Activated CD4-positive, alpha-beta T cell treated with anti-CD3 and anti-CD28 coated beads, Interleukin-2, amount 10 ng/mL, durations not matched to agents 24 days and 14 days (primary cell): ENCODE measurements at regions not wholly inside any gene's neighbourhood (a gene's known extent, or its start where the extent isn't known, plus 50 kb on each side); places are given as distances from the start of the nearest gene placed in this dataset.

Experiments
- DNase-seq: peaks from one replicate; pipeline ENCODE4 v3.0.0; 2022
- H3K27ac Mint-ChIP-seq: one replicate; pipeline ENCODE4 v1.8.0; 2022; ENCODE audit warnings: mild to moderate bottlenecking, mixed read lengths
- H3K27me3 Mint-ChIP-seq: one replicate; pipeline ENCODE4 v1.8.0; 2022; ENCODE audit warnings: mixed read lengths
- H3K36me3 Mint-ChIP-seq: one replicate; pipeline ENCODE4 v1.8.0; 2022; ENCODE audit warnings: low read depth, mild to moderate bottlenecking, mixed read lengths
- H3K4me1 Mint-ChIP-seq: one replicate; pipeline ENCODE4 v1.8.0; 2021; ENCODE audit warnings: mixed read lengths
- H3K4me3 Mint-ChIP-seq: one replicate; pipeline ENCODE4 v1.8.0; 2022; ENCODE audit warnings: mild to moderate bottlenecking, moderate library complexity, mixed read lengths
- H3K9me3 Mint-ChIP-seq: one replicate; pipeline ENCODE4 v1.8.0; 2021; ENCODE audit warnings: mixed read lengths
- intact Hi-C: fragments of 100-400 bp; cut with micrococcal nuclease; formaldehyde crosslinking; loops from one replicate; pipeline ENCODE4 v1.15.1; 2023

DNA sequence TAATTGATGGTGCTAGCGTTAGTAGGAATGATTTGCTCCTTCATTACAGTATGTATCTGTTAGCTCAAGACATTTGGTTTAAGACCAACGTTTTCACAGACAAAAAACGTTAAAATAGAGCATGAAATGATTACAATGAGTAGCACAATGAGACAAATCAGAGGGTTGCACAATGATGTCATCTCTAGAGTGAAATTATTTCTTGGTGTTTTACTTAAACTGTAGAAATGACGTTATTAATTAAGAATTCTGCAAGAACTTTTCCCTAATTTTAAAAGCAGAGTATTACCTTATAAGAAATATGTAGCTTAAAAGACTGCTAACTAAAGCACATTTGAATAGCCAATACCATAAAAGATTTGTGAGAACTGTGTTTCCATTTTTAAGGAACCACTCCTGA, 373.4 kb upstream of the KIF2B start:
- intact Hi-C loops, result no loop called here
- no peaks in the 10 kb centered on the region for H3K9me3 Mint-ChIP-seq
- H3K27me3 Mint-ChIP-seq, result no peaks in the 10 kb centered on the region
- DNase-seq, result no peak
- no peaks in the 10 kb centered on the region for H3K36me3 Mint-ChIP-seq
- no peak overlapping the region for H3K4me3 Mint-ChIP-seq
- H3K27ac Mint-ChIP-seq, result no peak overlapping the region
- no peaks in the 10 kb centered on the region for H3K4me1 Mint-ChIP-seq

- Mint-ChIP-seq H3K4me1 (no peaks in the 10 kb centered on the region), H3K4me3 (no peak overlapping the region), H3K36me3 (no peaks in the 10 kb centered on the region), H3K27ac (no peak overlapping the region), H3K9me3 (peaks cover 3% of the 10 kb centered on the region), H3K27me3 (no peaks in the 10 kb centered on the region)
- intact Hi-C loops, result no loop called here
- DNase-seq, result no peak
Measured at GRCh38 chr17:53428913-53429312, 393.8 kb upstream of the KIF2B start.

- no peak overlapping the region for H3K27ac Mint-ChIP-seq
- no peaks in the 10 kb centered on the region for H3K4me1 Mint-ChIP-seq
- no peak overlapping the region for H3K4me3 Mint-ChIP-seq
- H3K27me3 Mint-ChIP-seq, result no peaks in the 10 kb centered on the region
- no peak for DNase-seq
- H3K36me3 Mint-ChIP-seq, result no peaks in the 10 kb centered on the region
- H3K9me3 Mint-ChIP-seq, result peaks cover 3% of the 10 kb centered on the region
- intact Hi-C loops, result no loop called here
Measured at GRCh38 chr17:53426505-53426904, 396.2 kb upstream of the KIF2B start.

DNA sequence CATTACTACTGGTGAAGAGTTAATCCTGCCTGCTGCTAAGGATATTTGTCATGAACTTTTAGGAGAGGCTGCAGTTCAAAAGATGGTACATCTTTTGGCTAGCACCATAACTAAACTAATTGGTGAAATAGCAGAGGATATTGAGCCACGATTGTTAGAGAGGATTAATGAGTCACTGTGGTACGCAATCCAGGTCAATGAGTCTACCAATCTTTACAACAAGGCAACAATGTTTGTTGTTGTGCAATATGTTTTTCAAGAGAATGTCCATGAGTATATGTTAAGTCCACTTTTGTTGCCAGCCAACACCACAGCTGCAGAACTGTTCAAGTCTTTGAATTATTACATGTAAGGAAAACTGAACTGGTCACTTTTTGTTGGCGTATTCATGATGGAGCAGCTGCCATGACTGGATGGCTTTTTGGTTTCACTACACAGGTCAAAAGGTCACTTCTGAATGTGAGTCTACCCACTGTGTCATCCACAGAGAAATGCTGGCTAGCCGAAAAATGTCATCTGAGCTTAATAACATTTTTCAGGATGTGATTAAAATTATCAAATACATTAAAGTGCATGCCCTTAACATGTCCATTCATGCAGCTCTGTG, 402.6 kb upstream of the KIF2B start:
- intact Hi-C loops, result no loop called here
- Mint-ChIP-seq H3K36me3 (no peaks in the 10 kb centered on the region), H3K4me1 (no peaks in the 10 kb centered on the region), H3K27ac (no peak overlapping the region), H3K9me3 (peaks cover 6% of the 10 kb centered on the region), H3K4me3 (no peak overlapping the region), H3K27me3 (no peaks in the 10 kb centered on the region)
- no peak for DNase-seq

DNA sequence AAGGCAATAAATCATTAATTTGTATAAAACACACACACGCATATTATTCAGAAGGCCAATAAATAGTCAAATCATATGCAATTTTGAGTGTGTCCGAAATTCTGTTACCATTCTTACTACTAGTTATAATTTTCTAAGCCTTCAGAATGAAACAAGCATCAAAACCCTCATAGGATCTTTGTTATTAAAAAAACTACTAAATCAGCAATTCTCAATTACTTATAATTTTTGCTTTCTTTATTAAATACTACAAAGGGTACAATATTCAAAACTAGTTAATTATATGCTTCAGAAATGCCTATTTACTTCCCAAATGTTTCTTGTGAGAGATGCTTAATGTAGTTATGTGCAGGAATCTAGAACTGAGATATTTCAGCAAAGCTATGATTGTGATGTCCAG, 413.1 kb upstream of the KIF2B start:
- intact Hi-C loops, result no loop called here
- no peak for DNase-seq
- H3K4me1 Mint-ChIP-seq, result no peaks in the 10 kb centered on the region
- H3K9me3 Mint-ChIP-seq, result peaks cover 18% of the 10 kb centered on the region
- H3K27me3 Mint-ChIP-seq, result no peaks in the 10 kb centered on the region
- no peaks in the 10 kb centered on the region for H3K36me3 Mint-ChIP-seq
- H3K27ac Mint-ChIP-seq, result no peak overlapping the region
- H3K4me3 Mint-ChIP-seq, result no peak overlapping the region

GRCh38 chr17:53406907-53407306, 415.8 kb upstream of the KIF2B start:
- H3K36me3 Mint-ChIP-seq, result no peaks in the 10 kb centered on the region
- no peak for DNase-seq
- intact Hi-C loops, result no loop called here
- peaks cover 15% of the 10 kb centered on the region for H3K9me3 Mint-ChIP-seq
- H3K27me3 Mint-ChIP-seq, result no peaks in the 10 kb centered on the region
- no peak overlapping the region for H3K27ac Mint-ChIP-seq
- no peaks in the 10 kb centered on the region for H3K4me1 Mint-ChIP-seq
- no peak overlapping the region for H3K4me3 Mint-ChIP-seq

- Mint-ChIP-seq H3K9me3 (no peaks in the 10 kb centered on the region), H3K36me3 (no peaks in the 10 kb centered on the region)
Measured at GRCh38 chr17:53391197-53391596, 431.5 kb upstream of the KIF2B start.

GRCh38 chr17:53390575-53390974, 432.2 kb upstream of the KIF2B start:
- intact Hi-C loops, result no loop called here
- DNase-seq, result no peak
- Mint-ChIP-seq H3K4me1 (no peaks in the 10 kb centered on the region), H3K27ac (no peak overlapping the region), H3K27me3 (no peaks in the 10 kb centered on the region), H3K36me3 (no peaks in the 10 kb centered on the region), H3K9me3 (no peaks in the 10 kb centered on the region), H3K4me3 (no peak overlapping the region)

More at GRCh38 chr17:53391197-53391596, 431.5 kb upstream of the KIF2B start:
- DNase-seq, result no peak
- intact Hi-C loops, result no loop called here
- no peak overlapping the region for H3K4me3 Mint-ChIP-seq
- no peaks in the 10 kb centered on the region for H3K4me1 Mint-ChIP-seq
- H3K27me3 Mint-ChIP-seq, result no peaks in the 10 kb centered on the region
- H3K27ac Mint-ChIP-seq, result no peak overlapping the region

- DNase-seq, result no peak
- intact Hi-C loops, result no loop called here
- no peaks in the 10 kb centered on the region for H3K36me3 Mint-ChIP-seq
- no peaks in the 10 kb centered on the region for H3K9me3 Mint-ChIP-seq
- H3K4me1 Mint-ChIP-seq, result no peaks in the 10 kb centered on the region
- H3K27ac Mint-ChIP-seq, result no peak overlapping the region
- no peaks in the 10 kb centered on the region for H3K27me3 Mint-ChIP-seq
- no peak overlapping the region for H3K4me3 Mint-ChIP-seq
Measured at GRCh38 chr17:53387745-53388144, 435.0 kb upstream of the KIF2B start.

DNA sequence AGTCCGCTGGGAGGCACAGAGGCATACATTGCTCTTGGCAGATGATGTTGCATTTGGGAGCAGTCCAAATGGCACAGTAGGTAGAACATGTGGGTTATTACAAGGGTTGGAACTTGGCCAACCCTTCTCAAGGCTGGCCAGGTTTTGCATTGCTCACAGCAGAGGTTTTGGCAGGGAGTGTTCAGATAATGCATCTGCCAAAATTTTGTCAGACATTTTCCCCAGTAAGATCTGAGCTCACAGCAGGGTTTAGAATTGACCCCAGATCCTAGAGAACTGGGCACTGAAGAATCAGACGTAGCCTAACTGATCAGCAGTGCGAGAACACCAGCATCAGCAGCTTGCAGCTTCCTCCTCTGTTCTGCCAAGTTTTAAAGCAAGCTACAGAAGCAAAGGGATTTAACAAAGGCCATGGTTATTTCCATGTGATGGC, 468.8 kb upstream of the KIF2B start:
- DNase-seq, result no peak
- Mint-ChIP-seq H3K4me1 (no peaks in the 10 kb centered on the region), H3K4me3 (no peak overlapping the region), H3K36me3 (no peaks in the 10 kb centered on the region), H3K27me3 (no peaks in the 10 kb centered on the region), H3K27ac (no peak overlapping the region), H3K9me3 (peaks cover 10% of the 10 kb centered on the region)
- intact Hi-C loops, result no loop called here

GRCh38 chr17:53344778-53345177, 477.9 kb upstream of the KIF2B start:
- intact Hi-C loops, result no loop called here
- no peaks in the 10 kb centered on the region for H3K27me3 Mint-ChIP-seq
- no peaks in the 10 kb centered on the region for H3K36me3 Mint-ChIP-seq
- no peaks in the 10 kb centered on the region for H3K4me1 Mint-ChIP-seq
- no peak for DNase-seq
- no peak overlapping the region for H3K27ac Mint-ChIP-seq
- H3K9me3 Mint-ChIP-seq, result peaks cover 28% of the 10 kb centered on the region
- no peak overlapping the region for H3K4me3 Mint-ChIP-seq

DNA sequence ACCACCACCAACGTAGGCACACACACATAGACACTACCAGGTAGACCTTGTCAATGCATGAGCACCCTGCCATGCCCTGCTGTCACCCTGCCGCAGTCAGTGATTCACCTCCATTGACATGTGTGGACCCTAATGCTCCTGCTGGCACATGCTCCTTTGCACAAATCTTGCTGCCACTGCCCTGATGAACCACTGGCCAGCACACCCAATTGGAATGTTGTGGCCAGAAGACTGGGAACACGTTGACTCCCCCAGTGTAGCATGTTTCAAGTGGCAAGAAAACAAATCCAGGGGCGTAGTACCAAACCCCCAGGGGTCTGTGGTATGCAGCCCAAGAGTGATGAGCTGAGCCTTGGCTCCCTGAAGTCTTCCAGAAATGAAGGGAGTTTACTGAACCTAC, 486.4 kb upstream of the KIF2B start:
- intact Hi-C loops, result no loop called here
- H3K27ac Mint-ChIP-seq, result no peak overlapping the region
- H3K27me3 Mint-ChIP-seq, result no peaks in the 10 kb centered on the region

GRCh38 chr17:53335443-53335842, 487.3 kb upstream of the KIF2B start:
- Mint-ChIP-seq H3K27ac (no peak overlapping the region), H3K36me3 (no peaks in the 10 kb centered on the region), H3K4me1 (no peaks in the 10 kb centered on the region), H3K9me3 (peaks cover 7% of the 10 kb centered on the region), H3K4me3 (no peak overlapping the region), H3K27me3 (no peaks in the 10 kb centered on the region)
- intact Hi-C loops, result no loop called here
- no peak for DNase-seq

More for the DNA sequence above, 486.4 kb upstream of the KIF2B start:
- no peak for DNase-seq
- no peak overlapping the region for H3K4me3 Mint-ChIP-seq
- H3K4me1 Mint-ChIP-seq, result no peaks in the 10 kb centered on the region
- peaks cover 11% of the 10 kb centered on the region for H3K9me3 Mint-ChIP-seq
- no peaks in the 10 kb centered on the region for H3K36me3 Mint-ChIP-seq

DNA sequence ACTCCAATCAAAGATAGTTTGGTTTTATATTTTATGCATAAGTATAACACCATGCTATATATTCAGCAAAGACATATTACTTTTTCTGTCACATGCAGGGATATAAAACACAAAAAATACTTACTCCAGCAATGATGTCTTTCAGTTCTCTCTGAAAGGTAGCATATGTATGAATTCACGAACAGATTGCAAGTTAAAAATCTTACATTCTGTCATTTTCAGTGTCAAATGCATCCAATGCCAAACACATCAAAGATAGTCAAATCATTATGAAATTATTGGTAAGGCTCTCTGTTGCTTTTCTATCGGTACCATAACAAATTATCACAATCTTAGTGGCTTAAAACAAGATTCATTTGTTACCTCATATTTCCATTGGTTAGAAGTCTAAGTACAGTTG, 492.0 kb upstream of the KIF2B start:
- no peaks in the 10 kb centered on the region for H3K36me3 Mint-ChIP-seq
- peaks cover 4% of the 10 kb centered on the region for H3K9me3 Mint-ChIP-seq
- DNase-seq, result no peak
- H3K4me3 Mint-ChIP-seq, result no peak overlapping the region
- no peaks in the 10 kb centered on the region for H3K27me3 Mint-ChIP-seq
- H3K27ac Mint-ChIP-seq, result no peak overlapping the region
- H3K4me1 Mint-ChIP-seq, result no peaks in the 10 kb centered on the region
- intact Hi-C loops, result no loop called here

DNA sequence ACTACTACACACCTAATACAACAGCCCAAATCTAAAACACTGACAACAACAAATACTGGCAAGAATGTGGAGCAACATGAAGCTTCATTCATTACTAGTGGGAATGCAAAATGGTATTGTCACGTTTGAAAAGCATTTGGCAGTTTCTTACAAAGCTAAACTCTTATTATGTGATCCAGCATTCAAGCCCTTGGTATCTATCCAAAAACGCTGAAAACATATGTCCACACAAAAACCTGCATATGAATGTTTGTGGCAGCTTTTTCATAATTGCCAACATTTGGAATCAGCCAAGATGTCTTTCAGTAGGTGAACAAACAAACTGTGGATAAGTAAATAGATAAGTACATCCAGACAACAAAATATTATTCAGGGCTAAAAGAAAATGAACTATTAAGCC, 501.1 kb upstream of the KIF2B start:
- no peak for DNase-seq
- no peaks in the 10 kb centered on the region for H3K36me3 Mint-ChIP-seq
- H3K4me1 Mint-ChIP-seq, result no peaks in the 10 kb centered on the region
- intact Hi-C loops, result no loop called here
- H3K27me3 Mint-ChIP-seq, result no peaks in the 10 kb centered on the region
- no peak overlapping the region for H3K27ac Mint-ChIP-seq
- no peak overlapping the region for H3K4me3 Mint-ChIP-seq
- peaks cover 3% of the 10 kb centered on the region for H3K9me3 Mint-ChIP-seq
